Vagina (tissue), 2 donors: ENCODE measurements at regions not wholly inside any gene's neighbourhood (a gene's known extent, or its start where the extent isn't known, plus 50 kb on each side); places are given as distances from the start of the nearest gene placed in this dataset.

ENCODE experiments used
- DNase-seq, 2 donors: peaks; one replicate each; pipeline ENCODE4 v3.0.0-alpha.2; 2017; ENCODE audit errors: extremely low spot score in 2 of 2
- H3K27ac ChIP-seq: fragments of 200-600 bp; sonication (generic); one replicate; pipeline ENCODE4 v1.5.1; 2019
- H3K27me3 ChIP-seq: fragments of 200-600 bp; sonication (generic); one replicate; pipeline ENCODE4 v1.5.1; 2019
- H3K36me3 ChIP-seq, 2 donors: fragments of 200-600 bp; sonication (generic); one replicate each; pipeline ENCODE4 v1.5.1; 2017 to 2019
- H3K4me1 ChIP-seq: fragments of 200-600 bp; sonication (generic); one replicate; pipeline ENCODE4 v1.5.1; 2019
- H3K4me3 ChIP-seq, 2 donors: fragments of 200-600 bp; sonication (generic); 1 replicate in 1 of 2; 2 replicates in 1 of 2; pipeline ENCODE4 v1.5.1; 2016 to 2019
- H3K9me3 ChIP-seq: fragments of 200-600 bp; sonication (generic); one replicate; pipeline ENCODE4 v1.5.1; 2019
- CTCF ChIP-seq, 3 experiments: fragments of 450-650 bp in 2 of 3; fragments of 200-600 bp in 1 of 3; sonication (generic) in 1 of 3; IDR thresholded peaks; one replicate each; pipeline ENCODE4 v1.5.1; 2017 to 2019; ENCODE audit warnings: antibody characterized with exemption in 3 of 3, mild to moderate bottlenecking in 2 of 3, moderate library complexity in 2 of 3
- POLR2A ChIP-seq, 2 donors: fragments of 450-650 bp; IDR thresholded peaks; one replicate each; pipeline ENCODE4 v1.6.1; 2017; ENCODE audit warnings: antibody characterized with exemption in 2 of 2, mild to moderate bottlenecking in 2 of 2, moderate library complexity in 2 of 2
- POLR2AphosphoS5 ChIP-seq, 2 donors: sonication (generic); formaldehyde crosslinking; IDR thresholded peaks; one replicate each; pipeline ENCODE4 v1.9.0; 2017; ENCODE audit warnings: antibody characterized with exemption in 2 of 2, mild to moderate bottlenecking in 2 of 2, low read depth in 1 of 2; ENCODE audit not compliant: insufficient read depth in 1 of 2
- intact Hi-C: fragments of 100-400 bp; cut with DNase I; formaldehyde crosslinking; loops from one replicate; pipeline ENCODE4 v1.15.1; 2023

DNA sequence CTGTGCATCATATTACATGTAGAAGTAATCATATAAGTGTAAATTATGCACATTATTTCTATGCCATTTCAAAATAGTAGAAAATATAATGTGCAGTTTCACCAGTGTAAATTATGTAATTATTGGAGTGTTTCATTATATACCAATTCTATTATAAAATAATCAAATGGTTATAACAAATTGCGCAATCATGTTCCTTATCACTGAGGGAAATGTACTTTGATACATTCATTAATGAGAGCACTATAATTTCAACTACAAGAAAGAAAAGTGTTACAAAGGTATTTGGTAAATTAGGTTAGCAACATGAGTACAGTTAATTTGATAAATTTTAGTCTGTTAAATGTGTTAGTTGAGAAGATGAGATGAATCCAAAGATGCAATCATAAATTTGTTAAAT lies 421.5 kb upstream of the CDH10 start:
- H3K27ac ChIP-seq, result no peak overlapping the region
- DNase-seq, result no peak
- no peaks in the 10 kb centered on the region for H3K36me3 ChIP-seq
- TF ChIP-seq POLR2A (IDR thresholded peaks at IDR 0.05) (no peak), POLR2AphosphoS5 (IDR thresholded peaks at IDR 0.05; ENCODE audit: insufficient read depth in 1 of 2, low read depth in 1 of 2) (no peak), CTCF (IDR thresholded peaks at IDR 0.05) (no peak)
- no peaks in the 10 kb centered on the region for H3K27me3 ChIP-seq
- no peaks in the 10 kb centered on the region for H3K9me3 ChIP-seq
- no peak overlapping the region for H3K4me3 ChIP-seq
- intact Hi-C loops, result no loop called here
- no peaks in the 10 kb centered on the region for H3K4me1 ChIP-seq

- no peaks in the 10 kb centered on the region for H3K27me3 ChIP-seq
- intact Hi-C loops, result no loop called here
- H3K4me1 ChIP-seq, result no peaks in the 10 kb centered on the region
- TF ChIP-seq CTCF (IDR thresholded peaks at IDR 0.05), result no peak
- H3K36me3 ChIP-seq, result no peaks in the 10 kb centered on the region
- no peak for DNase-seq
- H3K4me3 ChIP-seq, result no peak overlapping the region
- no peak overlapping the region for H3K27ac ChIP-seq
- no peaks in the 10 kb centered on the region for H3K9me3 ChIP-seq
These were observed 419.5 kb upstream of the CDH10 start for GRCh38 chr5:25064306-25064705.

- Histone ChIP-seq H3K9me3 (no peaks in the 10 kb centered on the region), H3K27ac (no peak overlapping the region), H3K27me3 (no peaks in the 10 kb centered on the region), H3K4me1 (no peaks in the 10 kb centered on the region), H3K4me3 (no peak overlapping the region), H3K36me3 (no peaks in the 10 kb centered on the region)
- TF ChIP-seq POLR2A (IDR thresholded peaks at IDR 0.05) (no peak), POLR2AphosphoS5 (IDR thresholded peaks at IDR 0.05; ENCODE audit: insufficient read depth in 1 of 2, low read depth in 1 of 2) (no peak), CTCF (IDR thresholded peaks at IDR 0.05) (no peak)
- intact Hi-C loops, result no loop called here
- no peak for DNase-seq
These were observed 415.8 kb upstream of the CDH10 start for GRCh38 chr5:25060575-25060974.

GRCh38 chr5:25056836-25057235 lies 412.1 kb upstream of the CDH10 start:
- H3K27me3 ChIP-seq, result no peaks in the 10 kb centered on the region
- TF ChIP-seq POLR2AphosphoS5 (IDR thresholded peaks at IDR 0.05; ENCODE audit: insufficient read depth in 1 of 2, low read depth in 1 of 2) (no peak), POLR2A (IDR thresholded peaks at IDR 0.05) (no peak), CTCF (IDR thresholded peaks at IDR 0.05) (no peak)
- H3K4me3 ChIP-seq, result no peak overlapping the region
- no peak for DNase-seq
- H3K4me1 ChIP-seq, result no peaks in the 10 kb centered on the region
- no peak overlapping the region for H3K27ac ChIP-seq
- no peaks in the 10 kb centered on the region for H3K36me3 ChIP-seq
- intact Hi-C loops, result no loop called here
- H3K9me3 ChIP-seq, result no peaks in the 10 kb centered on the region

DNA sequence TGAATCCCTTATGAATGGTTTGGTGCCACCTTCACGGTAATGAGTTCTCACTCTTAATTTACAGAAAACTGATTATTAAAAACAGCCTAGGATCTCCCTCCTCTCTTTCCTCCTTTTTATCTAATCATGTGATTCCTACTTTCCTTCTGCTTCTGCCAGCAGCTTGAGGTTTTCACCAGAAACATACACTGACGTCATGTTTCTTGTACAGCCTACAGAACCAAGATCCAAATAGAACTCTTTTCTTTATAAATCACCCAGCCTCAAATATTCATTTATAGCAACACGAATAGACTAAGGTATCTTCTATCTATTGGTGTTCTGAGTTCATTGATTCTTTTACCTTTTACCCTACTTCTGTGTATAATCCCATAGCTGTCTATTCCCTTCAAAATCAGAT lies 388.9 kb upstream of the CDH10 start:
- Histone ChIP-seq H3K27ac (no peak overlapping the region), H3K9me3 (no peaks in the 10 kb centered on the region), H3K4me1 (no peaks in the 10 kb centered on the region), H3K36me3 (no peaks in the 10 kb centered on the region), H3K4me3 (no peak overlapping the region), H3K27me3 (no peaks in the 10 kb centered on the region)
- intact Hi-C loops, result no loop called here
- no peak for DNase-seq
- TF ChIP-seq POLR2AphosphoS5 (IDR thresholded peaks at IDR 0.05; ENCODE audit: insufficient read depth in 1 of 2, low read depth in 1 of 2), result no peak
- TF ChIP-seq CTCF (IDR thresholded peaks at IDR 0.05), result no peak
- TF ChIP-seq POLR2A (IDR thresholded peaks at IDR 0.05), result no peak
